RCC 7860 (cell line): ENCODE measurements at regions not wholly inside any gene's neighbourhood (a gene's known extent, or its start where the extent isn't known, plus 50 kb on each side); places are given as distances from the start of the nearest gene placed in this dataset.

Experiments used
- DNase-seq: peaks from one replicate; pipeline ENCODE4 v3.0.0-alpha.2; 2015; ENCODE audit warnings: low spot score
- FAIRE-seq: peaks from 2 replicates; lab custom pipeline; 2012; peaks lifted over from hg19 to GRCh38; lab: Jason Lieb, UNC

GRCh38 chr6:122524056-122524455 is 52.4 kb upstream of the SERINC1 start:
- DNase-seq (no peak), FAIRE-seq (no peak)

- DNase-seq (peak; percentile 29), FAIRE-seq (no peak)
Observed at GRCh38 chr6:122530440-122531046, 58.9 kb upstream of the SERINC1 start.

GRCh38 chr6:122548281-122548680 is 61.9 kb upstream of the PKIB start:
- DNase-seq (no peak), FAIRE-seq (no peak)

GRCh38 chr6:122548820-122549219 is 61.4 kb upstream of the PKIB start:
- FAIRE-seq: no peak
- no peak for DNase-seq

GRCh38 chr6:122553697-122554096 is 56.5 kb upstream of the PKIB start:
- DNase-seq: no peak
- no peak for FAIRE-seq

GRCh38 chr6:122555561-122555960 is 54.6 kb upstream of the PKIB start:
- FAIRE-seq: no peak
- DNase-seq: no peak

GRCh38 chr6:122558080-122558479 is 52.1 kb upstream of the PKIB start:
- FAIRE-seq: no peak
- DNase-seq: no peak
